ENCODE measurements at regions not wholly inside any gene's neighbourhood (a gene's known extent, or its start where the extent isn't known, plus 50 kb on each side); places are given as distances from the start of the nearest gene placed in this dataset.

DNA sequence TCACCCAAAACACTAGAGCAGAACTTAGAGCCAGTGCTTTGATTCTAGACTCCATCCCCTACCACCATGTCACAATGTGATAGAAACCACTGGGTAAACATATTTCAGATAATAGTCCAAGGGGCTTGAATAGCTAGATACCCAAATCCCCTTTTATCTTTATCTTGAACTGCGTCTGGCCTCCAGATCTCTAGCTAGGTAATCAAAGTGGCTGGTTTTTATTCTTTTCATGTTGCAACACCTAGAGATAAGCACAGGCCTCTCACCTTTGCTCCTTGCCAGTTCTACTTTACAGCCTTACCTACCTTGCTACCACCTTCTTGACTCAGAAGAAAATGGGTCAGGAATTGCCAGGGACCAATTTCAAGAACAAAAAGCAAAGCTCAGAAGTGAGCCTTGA is 171.2 kb downstream of the C1D start:
- Histone ChIP-seq H2AFZ (no peak overlapping the region), H3K4me3 (no peak overlapping the region), H3K27ac (peak overlapping the region; percentile 11), H4K20me1 (ENCODE audit: insufficient read depth, poor library complexity, severe bottlenecking) (no peaks in the 10 kb centered on the region), H3K27me3 (no peaks in the 10 kb centered on the region), H3K9me2 (replicated peaks; ENCODE audit: insufficient read depth) (no peaks in the 10 kb centered on the region), H3K79me2 (no peaks in the 10 kb centered on the region), H3K4me1 (ENCODE audit: insufficient read depth) (peaks cover 7% of the 10 kb centered on the region), H3K9me3 (ENCODE audit: low read depth) (no peaks in the 10 kb centered on the region), H3K36me3 (replicated peaks; ENCODE audit: insufficient read depth, low read depth) (no peaks in the 10 kb centered on the region), H3K4me2 (no peak overlapping the region)
- peak; percentile 26 for DNase-seq (ENCODE audit: low spot score)
- no peak for TF ChIP-seq EZH2 (IDR thresholded peaks at IDR 0.05; ENCODE audit: borderline replicate concordance)
- TF ChIP-seq, protein P1, sequence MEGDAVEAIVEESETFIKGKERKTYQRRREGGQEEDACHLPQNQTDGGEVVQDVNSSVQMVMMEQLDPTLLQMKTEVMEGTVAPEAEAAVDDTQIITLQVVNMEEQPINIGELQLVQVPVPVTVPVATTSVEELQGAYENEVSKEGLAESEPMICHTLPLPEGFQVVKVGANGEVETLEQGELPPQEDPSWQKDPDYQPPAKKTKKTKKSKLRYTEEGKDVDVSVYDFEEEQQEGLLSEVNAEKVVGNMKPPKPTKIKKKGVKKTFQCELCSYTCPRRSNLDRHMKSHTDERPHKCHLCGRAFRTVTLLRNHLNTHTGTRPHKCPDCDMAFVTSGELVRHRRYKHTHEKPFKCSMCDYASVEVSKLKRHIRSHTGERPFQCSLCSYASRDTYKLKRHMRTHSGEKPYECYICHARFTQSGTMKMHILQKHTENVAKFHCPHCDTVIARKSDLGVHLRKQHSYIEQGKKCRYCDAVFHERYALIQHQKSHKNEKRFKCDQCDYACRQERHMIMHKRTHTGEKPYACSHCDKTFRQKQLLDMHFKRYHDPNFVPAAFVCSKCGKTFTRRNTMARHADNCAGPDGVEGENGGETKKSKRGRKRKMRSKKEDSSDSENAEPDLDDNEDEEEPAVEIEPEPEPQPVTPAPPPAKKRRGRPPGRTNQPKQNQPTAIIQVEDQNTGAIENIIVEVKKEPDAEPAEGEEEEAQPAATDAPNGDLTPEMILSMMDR (IDR thresholded peaks at IDR 0.05; ENCODE audit: poor library complexity) = no peak
- no peak for TF ChIP-seq EZH2phosphoT487 (IDR thresholded peaks at IDR 0.05; ENCODE audit: low read depth, severe bottlenecking, unreplicated experiment)
- WGBS (ENCODE audit: low lambda C conversion rate, missing lambda C conversion rate) = 45% methylated on average over 1 of the region's 1 CpG

DNA sequence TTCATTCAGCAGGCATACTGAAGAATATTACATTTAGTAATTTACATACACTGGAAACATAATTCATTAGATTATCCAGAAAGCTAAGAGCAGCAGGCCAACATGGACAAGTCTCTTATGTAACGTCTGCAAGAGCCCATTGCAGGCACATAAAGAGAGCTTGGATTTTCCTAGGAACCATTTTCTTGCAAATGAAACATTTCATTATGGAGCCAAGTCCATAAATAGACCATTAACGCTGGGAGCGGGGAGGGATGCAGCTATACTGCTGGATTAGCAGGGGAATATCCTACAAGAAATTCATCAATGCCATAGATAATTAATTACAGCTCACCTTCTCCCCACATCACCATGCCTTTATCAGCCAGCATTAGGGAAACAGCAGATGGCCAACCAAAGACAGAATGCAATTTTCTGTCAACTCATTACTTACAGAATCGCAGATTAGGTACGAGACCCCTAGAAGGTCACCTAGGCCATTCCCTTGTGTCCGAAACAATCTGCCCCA is 170.4 kb downstream of the C1D start:
- Histone ChIP-seq H3K27me3 (no peaks in the 10 kb centered on the region), H4K20me1 (ENCODE audit: insufficient read depth, poor library complexity, severe bottlenecking) (no peaks in the 10 kb centered on the region), H3K79me2 (no peaks in the 10 kb centered on the region), H3K36me3 (replicated peaks; ENCODE audit: insufficient read depth, low read depth) (no peaks in the 10 kb centered on the region), H3K9me3 (ENCODE audit: low read depth) (no peaks in the 10 kb centered on the region), H2AFZ (no peak overlapping the region), H3K9me2 (replicated peaks; ENCODE audit: insufficient read depth) (no peaks in the 10 kb centered on the region), H3K27ac (peak overlapping the region; percentile 11), H3K4me1 (ENCODE audit: insufficient read depth) (peaks cover 7% of the 10 kb centered on the region), H3K4me2 (no peak overlapping the region), H3K4me3 (no peak overlapping the region)
- no peak for DNase-seq (ENCODE audit: low spot score)
- 88% methylated on average over 6 of the region's 6 CpGs for WGBS (ENCODE audit: low lambda C conversion rate, missing lambda C conversion rate)
- TF ChIP-seq EZH2 (IDR thresholded peaks at IDR 0.05; ENCODE audit: borderline replicate concordance) = no peak
- TF ChIP-seq, protein P1 (IDR thresholded peaks at IDR 0.05; ENCODE audit: poor library complexity) = no peak
- TF ChIP-seq EZH2phosphoT487 (IDR thresholded peaks at IDR 0.05; ENCODE audit: low read depth, severe bottlenecking, unreplicated experiment) = no peak

DNA sequence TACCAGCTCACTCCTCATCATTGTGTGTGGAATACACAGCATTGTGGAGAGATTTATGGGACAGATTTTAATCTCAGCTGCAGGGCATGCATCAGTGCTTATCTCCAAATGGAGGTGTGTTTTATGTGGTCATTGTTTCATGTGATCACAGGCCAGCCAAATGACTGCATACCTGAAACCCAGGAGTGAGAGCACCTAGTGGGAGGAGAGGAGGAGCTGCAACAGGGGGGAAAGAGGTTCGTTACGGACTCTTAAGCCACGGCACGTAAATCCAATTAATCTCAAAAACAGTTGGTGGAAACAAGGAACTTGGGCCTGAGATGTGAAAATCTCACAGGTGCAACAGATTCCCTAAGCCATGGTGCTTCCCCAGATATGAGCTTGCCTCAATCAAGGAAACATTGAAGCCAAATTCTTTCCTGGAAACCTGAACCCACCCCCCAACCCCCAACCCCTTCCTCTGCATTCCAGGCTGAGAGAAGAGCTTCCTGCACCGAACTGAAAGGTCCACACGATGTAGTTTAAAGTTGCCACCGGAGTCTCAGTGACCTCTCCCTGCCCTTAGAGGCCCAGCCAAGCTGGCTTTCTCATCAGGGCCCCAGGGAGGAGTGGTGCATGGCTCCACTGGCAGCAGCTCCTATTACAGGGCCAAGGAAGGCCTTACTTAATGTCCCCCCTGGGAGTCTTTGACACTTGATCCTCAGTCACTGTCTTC is 167.4 kb downstream of the C1D start:
- H3K27me3 ChIP-seq = no peaks in the 10 kb centered on the region
- DNase-seq (ENCODE audit: low spot score) = peak; percentile 18
- no peaks in the 10 kb centered on the region for H3K79me2 ChIP-seq
- no peak overlapping the region for H3K4me3 ChIP-seq
- TF ChIP-seq, protein P1 (IDR thresholded peaks at IDR 0.05; ENCODE audit: poor library complexity) = no peak
- TF ChIP-seq EZH2 (IDR thresholded peaks at IDR 0.05; ENCODE audit: borderline replicate concordance) = no peak
- no peak for TF ChIP-seq EZH2phosphoT487 (IDR thresholded peaks at IDR 0.05; ENCODE audit: low read depth, severe bottlenecking, unreplicated experiment)
- WGBS (ENCODE audit: low lambda C conversion rate, missing lambda C conversion rate) = 38% methylated on average over 7 of the region's 7 CpGs
- H3K9me3 ChIP-seq (ENCODE audit: low read depth) = no peaks in the 10 kb centered on the region
- H2AFZ ChIP-seq = no peak overlapping the region
- H3K4me2 ChIP-seq = peak overlapping the region; percentile 19
- peak overlapping the region; percentile 58 for H3K27ac ChIP-seq
- H3K36me3 ChIP-seq (replicated peaks; ENCODE audit: insufficient read depth, low read depth) = no peaks in the 10 kb centered on the region
- H3K9me2 ChIP-seq (replicated peaks; ENCODE audit: insufficient read depth) = no peaks in the 10 kb centered on the region
- H4K20me1 ChIP-seq (ENCODE audit: insufficient read depth, poor library complexity, severe bottlenecking) = no peaks in the 10 kb centered on the region
- H3K4me1 ChIP-seq (ENCODE audit: insufficient read depth) = peaks cover 7% of the 10 kb centered on the region

All from hepatocyte (in vitro differentiated cells).